GM19240 (cell line): ENCODE measurements at regions not wholly inside any gene's neighbourhood (a gene's known extent, or its start where the extent isn't known, plus 50 kb on each side); places are given as distances from the start of the nearest gene placed in this dataset.

Experiments
- DNase-seq: peaks from one replicate; pipeline ENCODE4 v3.0.0; 2011; ENCODE audit warnings: low spot score; ENCODE audit not compliant: insufficient read length

GRCh38 chr6:88359530-88360202 is 193.5 kb upstream of the CNR1 start:
- DNase-seq: no peak

GRCh38 chr6:88358846-88359245 is 192.7 kb upstream of the CNR1 start:
- no peak for DNase-seq

- DNase-seq: no peak
Observed at GRCh38 chr6:88349511-88349910, 183.4 kb upstream of the CNR1 start.

- no peak for DNase-seq
Observed at GRCh38 chr6:88342336-88342735, 176.2 kb upstream of the CNR1 start.

- DNase-seq: no peak
Observed at GRCh38 chr6:88339761-88340160, 173.6 kb upstream of the CNR1 start.

- DNase-seq: no peak
Observed at GRCh38 chr6:88321306-88321705, 155.2 kb upstream of the CNR1 start.

- no peak for DNase-seq
Observed at GRCh38 chr6:88311561-88311960, 145.4 kb upstream of the CNR1 start.

GRCh38 chr6:88304520-88304919 is 138.4 kb upstream of the CNR1 start:
- no peak for DNase-seq

GRCh38 chr6:88302769-88303225 is 136.7 kb upstream of the CNR1 start:
- DNase-seq: no peak

GRCh38 chr6:88301888-88302768 is 136.0 kb upstream of the CNR1 start:
- DNase-seq: no peak

GRCh38 chr6:88301256-88301655 is 135.1 kb upstream of the CNR1 start:
- DNase-seq: no peak

GRCh38 chr6:88298066-88298845 is 132.1 kb upstream of the CNR1 start:
- no peak for DNase-seq

GRCh38 chr6:88296694-88297093 is 130.5 kb upstream of the CNR1 start:
- DNase-seq: no peak

- no peak for DNase-seq
Observed at GRCh38 chr6:88295663-88296062, 129.5 kb upstream of the CNR1 start.

- DNase-seq: no peak
Observed at GRCh38 chr6:88294702-88295101, 128.6 kb upstream of the CNR1 start.

GRCh38 chr6:88290411-88290810 is 124.3 kb upstream of the CNR1 start:
- DNase-seq: no peak

GRCh38 chr6:88287696-88288095 is 121.5 kb upstream of the CNR1 start:
- DNase-seq: no peak

- DNase-seq: no peak
Observed at GRCh38 chr6:88276331-88276730, 110.2 kb upstream of the CNR1 start.

GRCh38 chr6:88268508-88268907 is 102.4 kb upstream of the CNR1 start:
- DNase-seq: no peak

GRCh38 chr6:88266126-88266525 is 100.0 kb upstream of the CNR1 start:
- no peak for DNase-seq

GRCh38 chr6:88263591-88263990 is 97.4 kb upstream of the CNR1 start:
- no peak for DNase-seq

- no peak for DNase-seq
Observed at GRCh38 chr6:88262332-88262731, 96.2 kb upstream of the CNR1 start.
